SW480 (cell line): ENCODE measurements at regions not wholly inside any gene's neighbourhood (a gene's known extent, or its start where the extent isn't known, plus 50 kb on each side); places are given as distances from the start of the nearest gene placed in this dataset.
"Not testable (repeated sequence)": the region's sequence is repeated elsewhere in the genome, so short reads cannot be mapped to it uniquely, and the experiment has no call there.

Experiments
- DNase-seq: peaks from one replicate; pipeline ENCODE4 v3.0.0-alpha.2; 2016; ENCODE audit warnings: low spot score

- DNase-seq, result no peak
Measured at GRCh38 chr1:78250201-78250600, 204.4 kb downstream of the GIPC2 start.

GRCh38 chr1:78254517-78254916, 208.8 kb downstream of the GIPC2 start:
- no peak for DNase-seq

- no peak for DNase-seq
Measured at GRCh38 chr1:78255383-78255782, 209.6 kb downstream of the GIPC2 start.

- DNase-seq, result no peak
Measured at GRCh38 chr1:78255846-78256245, 210.1 kb downstream of the GIPC2 start.

- DNase-seq, result no peak
Measured at GRCh38 chr1:78263459-78263858, 217.7 kb downstream of the GIPC2 start.

- no peak for DNase-seq
Measured at GRCh38 chr1:78263946-78264345, 218.2 kb downstream of the GIPC2 start.

GRCh38 chr1:78267513-78268218, 221.9 kb downstream of the GIPC2 start:
- DNase-seq, result no peak

GRCh38 chr1:78269591-78269990, 221.2 kb upstream of the PTGFR start:
- DNase-seq, result no peak

GRCh38 chr1:78271423-78271822, 219.4 kb upstream of the PTGFR start:
- DNase-seq, result not testable (repeated sequence)

- no peak for DNase-seq
Measured at GRCh38 chr1:78274814-78275213, 216.0 kb upstream of the PTGFR start.

- DNase-seq, result no peak
Measured at GRCh38 chr1:78275456-78275855, 215.3 kb upstream of the PTGFR start.

GRCh38 chr1:78275906-78276685, 214.7 kb upstream of the PTGFR start:
- no peak for DNase-seq

- DNase-seq, result no peak
Measured at GRCh38 chr1:78277253-78277652, 213.5 kb upstream of the PTGFR start.

- DNase-seq, result no peak
Measured at GRCh38 chr1:78279051-78279450, 211.7 kb upstream of the PTGFR start.

GRCh38 chr1:78280626-78281025, 210.1 kb upstream of the PTGFR start:
- DNase-seq, result no peak

- no peak for DNase-seq
Measured at GRCh38 chr1:78281580-78281979, 209.2 kb upstream of the PTGFR start.

- DNase-seq, result no peak
Measured at GRCh38 chr1:78283691-78284090, 207.1 kb upstream of the PTGFR start.

GRCh38 chr1:78284354-78284753, 206.4 kb upstream of the PTGFR start:
- no peak for DNase-seq

GRCh38 chr1:78286686-78287085, 204.1 kb upstream of the PTGFR start:
- no peak for DNase-seq

- no peak for DNase-seq
Measured at GRCh38 chr1:78289603-78290002, 201.2 kb upstream of the PTGFR start.

- DNase-seq, result no peak
Measured at GRCh38 chr1:78291418-78291817, 199.4 kb upstream of the PTGFR start.

GRCh38 chr1:78291872-78292271, 198.9 kb upstream of the PTGFR start:
- no peak for DNase-seq

GRCh38 chr1:78292361-78292760, 198.4 kb upstream of the PTGFR start:
- no peak for DNase-seq

- no peak for DNase-seq
Measured at GRCh38 chr1:78297836-78298235, 192.9 kb upstream of the PTGFR start.
